PC-9 (cell line): ENCODE measurements at regions not wholly inside any gene's neighbourhood (a gene's known extent, or its start where the extent isn't known, plus 50 kb on each side); places are given as distances from the start of the nearest gene placed in this dataset.

Experiments
- CTCF ChIP-seq: fragments of 200-600 bp; sonication (generic); conservative IDR thresholded peaks from 2 replicates; pipeline ENCODE4 v1.6.1; 2017; ENCODE audit warnings: mixed run types, antibody characterized with exemption, mild to moderate bottlenecking, moderate library complexity
- EZH2 ChIP-seq: fragments of 200-600 bp; sonication (generic); IDR thresholded peaks from 2 replicates; pipeline ENCODE4 v1.8.0; 2017; ENCODE audit warnings: antibody characterized with exemption, low read depth

- TF ChIP-seq CTCF (no peak; the same call in 1 of the 2 replicates), EZH2 (no peak)
Measured at GRCh38 chr4:142917678-142918077, 71.6 kb upstream of the INPP4B start.
